H9 (cell line): ENCODE measurements at regions not wholly inside any gene's neighbourhood (a gene's known extent, or its start where the extent isn't known, plus 50 kb on each side); places are given as distances from the start of the nearest gene placed in this dataset.

Experiments
- DNase-seq: peaks from one replicate; pipeline ENCODE4 v3.0.0-alpha.2; 2017
- H2AFZ ChIP-seq: one replicate; pipeline ENCODE4 v1.6.1; 2013; ENCODE audit warnings: mild to moderate bottlenecking, low read length, control low read depth, moderate library complexity
- H2AK5ac ChIP-seq: 2 replicates; pipeline ENCODE4 v1.6.1; 2013; ENCODE audit warnings: low read length, control low read depth, mixed read lengths; ENCODE audit not compliant: insufficient read length
- H2BK120ac ChIP-seq: one replicate; pipeline ENCODE4 v1.6.1; 2013; ENCODE audit warnings: low read depth, mild to moderate bottlenecking, low read length, control low read depth, inconsistent platforms; ENCODE audit not compliant: poor library complexity, severe bottlenecking
- H2BK12ac ChIP-seq: 2 replicates; pipeline ENCODE4 v1.6.1; 2013; ENCODE audit warnings: low read length, control low read depth, mixed read lengths, low read depth; ENCODE audit not compliant: insufficient read length
- H2BK15ac ChIP-seq: 2 replicates; pipeline ENCODE4 v1.6.1; 2013; ENCODE audit warnings: low read depth, low read length, control low read depth
- H2BK20ac ChIP-seq: one replicate; pipeline ENCODE4 v1.6.1; 2013; ENCODE audit warnings: low read depth, mild to moderate bottlenecking, low read length, control low read depth, inconsistent platforms; ENCODE audit not compliant: poor library complexity, severe bottlenecking
- H2BK5ac ChIP-seq: 2 replicates; pipeline ENCODE4 v1.6.1; 2013; ENCODE audit warnings: low read length, control low read depth, mixed read lengths; ENCODE audit not compliant: insufficient read length
- H3K14ac ChIP-seq: 2 replicates; pipeline ENCODE4 v1.6.1; 2013; ENCODE audit warnings: low read length, control low read depth; ENCODE audit not compliant: insufficient read depth
- H3K18ac ChIP-seq: 2 replicates; pipeline ENCODE4 v1.6.1; 2013; ENCODE audit warnings: low read depth, mild to moderate bottlenecking, mixed read lengths, low read length, control low read depth; ENCODE audit not compliant: insufficient read length
- H3K23ac ChIP-seq: 2 replicates; pipeline ENCODE4 v1.6.1; 2013; ENCODE audit warnings: low read length, control low read depth, mixed read lengths, low read depth; ENCODE audit not compliant: insufficient read length
- H3K23me2 ChIP-seq: 2 replicates; pipeline ENCODE4 v1.6.1; 2013; ENCODE audit warnings: low read depth, mild to moderate bottlenecking, mixed read lengths, low read length, control low read depth; ENCODE audit not compliant: insufficient read length, poor library complexity, severe bottlenecking
- H3K27ac ChIP-seq: 2 replicates; pipeline ENCODE4 v1.5.1; 2013; ENCODE audit warnings: low read length, control low read depth, mixed read lengths, low read depth; ENCODE audit not compliant: insufficient read length
- H3K27me3 ChIP-seq: 2 replicates; pipeline ENCODE4 v1.6.1; 2013; ENCODE audit warnings: low read length, control low read depth, inconsistent platforms; ENCODE audit not compliant: insufficient read depth
- H3K4ac ChIP-seq: 2 replicates; pipeline ENCODE4 v1.6.1; 2013; ENCODE audit warnings: low read depth, mild to moderate bottlenecking, control low read depth, inconsistent platforms, low read length, moderate library complexity
- H3K4me1 ChIP-seq: 2 replicates; pipeline ENCODE4 v1.6.1; 2013; ENCODE audit warnings: low read length, control low read depth, inconsistent platforms; ENCODE audit not compliant: insufficient read depth
- H3K4me2 ChIP-seq: 2 replicates; pipeline ENCODE4 v1.6.1; 2013; ENCODE audit warnings: low read length, control low read depth, mixed read lengths; ENCODE audit not compliant: insufficient read length, insufficient read depth
- H3K56ac ChIP-seq: 2 replicates; pipeline ENCODE4 v1.6.1; 2013; ENCODE audit warnings: low read depth, mild to moderate bottlenecking, mixed read lengths, low read length, control low read depth; ENCODE audit not compliant: insufficient read length
- H3K79me1 ChIP-seq: 2 replicates; pipeline ENCODE4 v1.6.1; 2013; ENCODE audit warnings: low read depth, mild to moderate bottlenecking, moderate library complexity, low read length, control low read depth, inconsistent platforms; ENCODE audit not compliant: insufficient read depth, poor library complexity, severe bottlenecking
- H3K79me2 ChIP-seq: 2 replicates; pipeline ENCODE4 v1.6.1; 2013; ENCODE audit warnings: low read length, control low read depth, inconsistent platforms; ENCODE audit not compliant: insufficient read depth
- H3K9ac ChIP-seq: 2 replicates; pipeline ENCODE4 v1.6.1; 2013; ENCODE audit warnings: low read length, control low read depth, mixed read lengths; ENCODE audit not compliant: insufficient read length; ENCODE audit errors: extremely low read depth
- H3K9me3 ChIP-seq: one replicate; pipeline ENCODE4 v1.6.1; 2013; ENCODE audit warnings: low read depth, low read length, inconsistent platforms; ENCODE audit not compliant: control insufficient read depth
- H3T11ph ChIP-seq: one replicate; pipeline ENCODE4 v1.6.1; 2013; ENCODE audit warnings: mild to moderate bottlenecking, low read length, control low read depth, inconsistent platforms
- H4K20me1 ChIP-seq: one replicate; pipeline ENCODE4 v1.6.1; 2013; ENCODE audit not compliant: control insufficient read depth, insufficient read length, insufficient read depth
- H4K5ac ChIP-seq: 2 replicates; pipeline ENCODE4 v1.6.1; 2013; ENCODE audit warnings: low read depth, mild to moderate bottlenecking, mixed read lengths, low read length, control low read depth; ENCODE audit not compliant: insufficient read length
- H4K8ac ChIP-seq: replicated peaks from 2 replicates; pipeline ENCODE4 v1.6.1; 2013; ENCODE audit warnings: low read length, control low read depth, mixed read lengths, low read depth; ENCODE audit not compliant: insufficient read length
- H4K91ac ChIP-seq: 2 replicates; pipeline ENCODE4 v1.6.1; 2013; ENCODE audit warnings: low read depth, mild to moderate bottlenecking, moderate library complexity, mixed read lengths, low read length, control low read depth; ENCODE audit not compliant: insufficient read length
- H3K27ac Mint-ChIP-seq, 3 experiments: 2 replicates in 2 of 3; 3 replicates in 1 of 3; pipeline ENCODE4 v1.8.0; 2020 to 2021; ENCODE audit warnings: mixed read lengths in 3 of 3, mild to moderate bottlenecking in 1 of 3, moderate library complexity in 1 of 3
- H3K27me3 Mint-ChIP-seq: 2 replicates; pipeline ENCODE4 v1.8.0; 2021; ENCODE audit warnings: low read depth, mild to moderate bottlenecking, moderate library complexity, mixed read lengths
- H3K36me3 Mint-ChIP-seq, 3 experiments: 2 replicates in 2 of 3; 3 replicates in 1 of 3; pipeline ENCODE4 v1.8.0; 2020 to 2021; ENCODE audit warnings: low read depth in 3 of 3, mixed read lengths in 3 of 3; ENCODE audit not compliant: insufficient read depth in 1 of 3
- H3K4me1 Mint-ChIP-seq, 2 experiments: 2 replicates each; pipeline ENCODE4 v1.8.0; 2020; ENCODE audit warnings: mixed read lengths in 2 of 2
- H3K4me3 Mint-ChIP-seq, 2 experiments: 2 replicates in 1 of 2; 3 replicates in 1 of 2; pipeline ENCODE4 v1.8.0; 2020 to 2021; ENCODE audit warnings: mild to moderate bottlenecking in 2 of 2, mixed read lengths in 2 of 2, moderate library complexity in 1 of 2
- H3K9me3 Mint-ChIP-seq, 2 experiments: 2 replicates in 1 of 2; 3 replicates in 1 of 2; pipeline ENCODE4 v1.8.0; 2020; ENCODE audit warnings: mild to moderate bottlenecking in 2 of 2, mixed read lengths in 2 of 2, moderate library complexity in 1 of 2
- WGBS: extraction: QIAGEN DNeasy Blood & Tissue Kit; methylation state at CpG from one replicate; pipeline ENCODE4 v1.1.7; 2013; ENCODE audit warnings: missing lambda C conversion rate, low lambda C conversion rate, mixed read lengths; ENCODE audit not compliant: insufficient read length; ENCODE audit errors: extremely low coverage; 5-methylcytosine and 5-hydroxymethylcytosine counted together
- TF ChIP-seq, protein P1 (sequence below): fragments of 200-600 bp; sonication (generic); conservative IDR thresholded peaks from 3 replicates; pipeline ENCODE4 v1.8.0; 2021; ENCODE audit warnings: antibody characterized with exemption, mild to moderate bottlenecking

DNA sequence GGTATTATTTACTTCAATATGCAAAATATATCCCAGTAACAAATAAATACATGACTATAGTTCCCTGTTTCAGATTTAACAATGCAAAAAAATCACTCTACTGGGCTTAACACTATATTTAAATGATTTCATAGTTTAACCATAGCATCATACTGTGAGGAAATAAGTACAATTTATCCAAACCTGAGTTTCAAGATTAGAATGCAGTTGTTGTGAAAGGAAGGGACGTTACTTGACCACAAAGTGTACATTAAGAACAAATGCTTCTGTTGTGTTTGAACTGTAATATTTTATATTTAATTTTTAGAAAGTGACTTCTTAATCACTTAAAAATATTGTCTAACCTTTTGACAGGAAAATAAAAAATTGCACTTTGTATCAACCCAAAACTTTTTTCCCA, 1747.9 kb upstream of the SPRY2 start:
- no peak overlapping the region for H2AK5ac ChIP-seq
- H3K4me2 ChIP-seq: no peak overlapping the region
- H4K20me1 ChIP-seq: no peaks in the 10 kb centered on the region
- Mint-ChIP-seq H3K36me3 (no peaks in the 10 kb centered on the region), H3K9me3 (no peaks in the 10 kb centered on the region), H3K4me1 (peaks cover 15 to 16% of the 10 kb centered on the region in 2 experiments), H3K27me3 (no peaks in the 10 kb centered on the region), H3K27ac (no peak overlapping the region), H3K4me3 (no peak overlapping the region)
- no peak overlapping the region for H3T11ph ChIP-seq
- no peak overlapping the region for H2BK20ac ChIP-seq
- H3K23ac ChIP-seq: no peak overlapping the region
- no peak overlapping the region for H2BK12ac ChIP-seq
- no peak overlapping the region for H3K18ac ChIP-seq
- H3K27me3 ChIP-seq: no peaks in the 10 kb centered on the region
- no peaks in the 10 kb centered on the region for H3K23me2 ChIP-seq
- H4K5ac ChIP-seq: no peak overlapping the region
- H3K4me1 ChIP-seq: no peaks in the 10 kb centered on the region
- TF ChIP-seq, protein P1, sequence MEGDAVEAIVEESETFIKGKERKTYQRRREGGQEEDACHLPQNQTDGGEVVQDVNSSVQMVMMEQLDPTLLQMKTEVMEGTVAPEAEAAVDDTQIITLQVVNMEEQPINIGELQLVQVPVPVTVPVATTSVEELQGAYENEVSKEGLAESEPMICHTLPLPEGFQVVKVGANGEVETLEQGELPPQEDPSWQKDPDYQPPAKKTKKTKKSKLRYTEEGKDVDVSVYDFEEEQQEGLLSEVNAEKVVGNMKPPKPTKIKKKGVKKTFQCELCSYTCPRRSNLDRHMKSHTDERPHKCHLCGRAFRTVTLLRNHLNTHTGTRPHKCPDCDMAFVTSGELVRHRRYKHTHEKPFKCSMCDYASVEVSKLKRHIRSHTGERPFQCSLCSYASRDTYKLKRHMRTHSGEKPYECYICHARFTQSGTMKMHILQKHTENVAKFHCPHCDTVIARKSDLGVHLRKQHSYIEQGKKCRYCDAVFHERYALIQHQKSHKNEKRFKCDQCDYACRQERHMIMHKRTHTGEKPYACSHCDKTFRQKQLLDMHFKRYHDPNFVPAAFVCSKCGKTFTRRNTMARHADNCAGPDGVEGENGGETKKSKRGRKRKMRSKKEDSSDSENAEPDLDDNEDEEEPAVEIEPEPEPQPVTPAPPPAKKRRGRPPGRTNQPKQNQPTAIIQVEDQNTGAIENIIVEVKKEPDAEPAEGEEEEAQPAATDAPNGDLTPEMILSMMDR: no peak
- no peak overlapping the region for H3K56ac ChIP-seq
- no peak overlapping the region for H3K14ac ChIP-seq
- no peak overlapping the region for H3K27ac ChIP-seq
- H3K9ac ChIP-seq: no peak overlapping the region
- H2BK15ac ChIP-seq: no peak overlapping the region
- no peaks in the 10 kb centered on the region for H3K79me1 ChIP-seq
- no peaks in the 10 kb centered on the region for H3K9me3 ChIP-seq
- no peak overlapping the region for H4K8ac ChIP-seq
- no peak overlapping the region for H2BK5ac ChIP-seq
- no CpG with 5 or more reads among the region's 1 CpG for WGBS
- no peak overlapping the region for H3K4ac ChIP-seq
- H3K79me2 ChIP-seq: no peaks in the 10 kb centered on the region
- no peak overlapping the region for H2AFZ ChIP-seq
- DNase-seq: no peak
- no peak overlapping the region for H2BK120ac ChIP-seq
- no peak overlapping the region for H4K91ac ChIP-seq
